ENCODE measurements at regions not wholly inside any gene's neighbourhood (a gene's known extent, or its start where the extent isn't known, plus 50 kb on each side); places are given as distances from the start of the nearest gene placed in this dataset.

GRCh38 chr4:65976287-65976686 is 306.0 kb upstream of the EPHA5 start:
- no peak for DNase-seq

DNA sequence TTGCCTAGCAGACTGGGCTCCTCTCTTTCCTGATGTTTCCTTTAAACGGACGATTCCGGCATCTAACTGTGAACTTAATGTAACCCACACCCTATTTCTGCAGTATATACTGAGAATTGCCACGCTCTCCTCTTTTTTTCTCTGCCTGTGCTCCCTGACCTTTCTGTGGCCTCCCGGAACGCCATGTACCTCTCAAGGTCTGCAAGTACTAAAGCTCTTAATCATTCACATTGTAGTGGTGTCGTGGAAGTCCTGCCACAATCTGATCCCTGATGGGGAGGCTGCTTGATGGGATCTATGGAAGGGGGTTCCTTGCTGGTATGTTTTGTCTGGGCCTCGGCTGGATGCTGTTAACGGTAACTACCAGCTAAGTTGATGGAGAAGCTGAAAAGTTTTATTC is 302.9 kb upstream of the EPHA5 start:
- DNase-seq = no peak

- no peak for DNase-seq
Measured at GRCh38 chr4:65971686-65972085, 301.4 kb upstream of the EPHA5 start.

- no peak for DNase-seq
Measured at GRCh38 chr4:65968831-65969558, 298.7 kb upstream of the EPHA5 start.

GRCh38 chr4:65960751-65961150 is 290.5 kb upstream of the EPHA5 start:
- no peak for DNase-seq

- no peak for DNase-seq
Measured at GRCh38 chr4:65954416-65954815, 284.1 kb upstream of the EPHA5 start.

DNA sequence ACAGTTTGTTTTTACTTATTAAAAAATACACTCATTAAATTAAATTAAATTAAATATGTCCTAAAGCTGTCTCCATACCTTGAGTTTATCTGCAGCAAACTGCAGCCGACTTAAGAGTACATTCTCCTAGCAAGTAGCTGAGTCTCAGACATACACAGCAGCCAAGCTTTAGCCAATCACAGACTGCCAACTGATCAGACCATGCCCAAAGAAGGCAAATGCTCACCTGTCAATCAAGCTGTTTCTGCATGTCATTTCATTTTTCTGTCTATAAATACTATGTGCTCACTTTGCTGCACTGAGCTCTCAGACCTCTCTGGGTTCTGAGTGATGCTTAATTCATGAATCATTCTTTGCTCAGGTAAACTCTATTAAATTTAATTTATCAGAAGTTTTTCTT is 280.9 kb upstream of the EPHA5 start:
- no peak for DNase-seq

- DNase-seq = no peak
Measured at GRCh38 chr4:65943076-65943475, 272.8 kb upstream of the EPHA5 start.

DNA sequence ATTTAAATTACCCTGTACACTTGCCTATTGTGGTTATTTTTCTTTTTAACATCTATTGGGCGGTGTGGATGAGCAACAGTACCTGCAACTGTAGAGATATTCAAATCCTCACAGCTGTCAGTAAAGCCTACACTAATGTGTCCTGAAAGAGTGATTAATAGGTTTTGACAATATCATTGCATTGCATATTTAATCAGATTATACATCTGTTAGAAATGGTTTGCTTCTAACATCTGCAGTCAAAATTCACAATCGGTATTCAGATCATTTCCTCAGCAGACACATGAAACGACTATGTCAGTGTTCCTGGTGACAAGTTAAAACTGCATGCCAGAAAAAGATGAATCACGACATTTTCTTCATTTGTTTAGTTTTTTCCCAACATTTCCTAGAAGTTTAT is 254.6 kb upstream of the EPHA5 start:
- no peak for DNase-seq

- DNase-seq = no peak
Measured at GRCh38 chr4:65923616-65924015, 253.3 kb upstream of the EPHA5 start.

DNA sequence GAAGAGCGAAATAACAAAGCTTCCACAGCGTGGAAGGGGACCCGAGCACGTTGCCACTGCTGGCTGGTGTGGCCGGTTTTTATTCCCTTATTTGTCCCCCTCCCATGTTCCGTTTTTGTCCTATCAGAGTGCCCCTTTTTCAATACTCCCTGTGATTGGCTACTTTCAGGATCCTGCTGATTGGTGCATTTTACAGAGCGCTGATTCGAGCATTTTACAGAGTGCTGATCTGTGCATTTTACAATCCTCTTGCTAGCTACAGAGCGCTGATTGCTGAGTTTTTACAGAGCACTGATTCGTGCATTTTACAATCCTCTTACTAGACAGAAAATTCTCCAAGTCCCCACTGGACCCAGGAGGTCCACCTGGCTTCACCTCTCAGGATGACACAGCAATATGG is 250.9 kb upstream of the EPHA5 start:
- no peak for DNase-seq

- DNase-seq = no peak
Measured at GRCh38 chr4:65918872-65919271, 248.6 kb upstream of the EPHA5 start.

- DNase-seq = no peak
Measured at GRCh38 chr4:65918212-65918611, 247.9 kb upstream of the EPHA5 start.

DNA sequence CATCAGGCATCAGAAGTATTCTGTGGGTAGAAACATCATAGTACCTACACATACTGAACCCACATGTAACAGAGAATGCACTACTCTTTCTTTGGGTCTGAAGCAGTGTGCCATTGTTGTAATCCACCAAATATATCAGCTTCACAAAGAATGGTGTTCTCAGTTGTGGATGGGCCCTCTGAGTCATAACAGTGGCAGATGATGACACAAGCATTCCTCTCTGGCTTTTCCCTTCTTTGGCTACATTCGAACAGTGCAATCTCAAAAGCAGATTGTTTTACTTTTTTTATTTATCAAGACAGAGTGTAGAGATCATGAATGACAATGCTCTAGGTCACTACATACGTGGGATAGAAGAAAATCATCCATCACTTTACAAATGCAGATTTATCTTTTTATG is 247.2 kb upstream of the EPHA5 start:
- no peak for DNase-seq

DNA sequence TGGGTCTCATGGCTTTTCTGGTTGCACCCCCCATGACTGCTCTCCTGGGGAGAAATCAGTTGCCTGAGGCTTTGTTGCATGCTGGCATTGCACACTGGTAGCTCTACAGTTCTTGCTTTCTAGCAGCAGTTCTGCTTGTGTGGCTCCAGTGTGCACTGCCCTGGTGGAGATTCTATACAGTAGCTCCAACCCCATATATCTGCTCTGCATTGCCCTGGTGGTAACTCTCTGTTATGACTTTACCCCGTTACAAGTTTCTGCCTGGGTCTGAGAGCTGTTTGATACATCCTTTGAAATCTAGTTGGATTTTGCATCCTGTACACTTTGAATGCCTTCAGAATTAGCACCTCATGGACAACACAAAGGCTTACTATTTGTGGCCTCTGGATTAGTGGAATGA is 241.4 kb upstream of the EPHA5 start:
- no peak for DNase-seq

- no peak for DNase-seq
Measured at GRCh38 chr4:65893957-65894755, 223.9 kb upstream of the EPHA5 start.

DNA sequence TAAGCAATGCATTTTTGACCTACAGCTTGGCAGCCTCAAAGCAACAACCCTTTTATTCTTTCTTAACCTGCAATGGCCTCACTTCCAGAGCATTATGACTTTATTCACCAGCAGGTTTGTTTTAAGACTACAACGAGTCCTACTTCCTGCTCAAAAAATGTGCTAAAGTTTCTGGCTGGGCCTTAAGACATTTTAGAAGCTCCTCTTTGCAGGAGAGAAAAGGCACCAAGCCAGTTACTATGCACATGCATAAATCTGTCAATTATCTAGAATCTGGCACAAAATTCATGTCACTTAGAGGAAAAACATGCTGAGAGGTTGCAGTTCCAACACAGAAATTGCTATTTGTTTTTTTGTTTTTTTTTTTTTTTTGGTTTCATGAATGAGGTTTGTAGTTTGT is 223.0 kb upstream of the EPHA5 start:
- DNase-seq = no peak

- DNase-seq = no peak
Measured at GRCh38 chr4:65880594-65880993, 210.3 kb upstream of the EPHA5 start.

GRCh38 chr4:65868096-65868824 is 198.0 kb upstream of the EPHA5 start:
- no peak for DNase-seq

DNA sequence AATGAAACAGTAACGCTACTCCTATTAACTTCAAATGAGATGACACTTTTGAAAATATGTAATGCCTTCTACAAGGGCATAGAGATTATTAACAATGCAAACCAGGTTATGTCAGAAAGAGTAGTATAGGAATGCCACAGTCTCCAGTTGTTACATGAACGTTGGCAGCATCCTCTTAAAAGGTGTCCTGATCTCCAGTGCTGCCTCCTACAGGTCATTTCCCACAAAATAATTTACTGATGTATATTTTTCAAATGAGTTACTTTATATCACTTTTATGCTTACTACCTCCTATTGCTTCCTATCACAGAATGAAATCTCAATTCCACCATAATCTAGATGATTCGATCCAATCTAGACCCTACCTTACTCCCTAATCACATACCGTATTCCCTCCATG is 195.2 kb upstream of the EPHA5 start:
- no peak for DNase-seq

GRCh38 chr4:65861993-65862392 is 191.7 kb upstream of the EPHA5 start:
- no peak for DNase-seq

DNA sequence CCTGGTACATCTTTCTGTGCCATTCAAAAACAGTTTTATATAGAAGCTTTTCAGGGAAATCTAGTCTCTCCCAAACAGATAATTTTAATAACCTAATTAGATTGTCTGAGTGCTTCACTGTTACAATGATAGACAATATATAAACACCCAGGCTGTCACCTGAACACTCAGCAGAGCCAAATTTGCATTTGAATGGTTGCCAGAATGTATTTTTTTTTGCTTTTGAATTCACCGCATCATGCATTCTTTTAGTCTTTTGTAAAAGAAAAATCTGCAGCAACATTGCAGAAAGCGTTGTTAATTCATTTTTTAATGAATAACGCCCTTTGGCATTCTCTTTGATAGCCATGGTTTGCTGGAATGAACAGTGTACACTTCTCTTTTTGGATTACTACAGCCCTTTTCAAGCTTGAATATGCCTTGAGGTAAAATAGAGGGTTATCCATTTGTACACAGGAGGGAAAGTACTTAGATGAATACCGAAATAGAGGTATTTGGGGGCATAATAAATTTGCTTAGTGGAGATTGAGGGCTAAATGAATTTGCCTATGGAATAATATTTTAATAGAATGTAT is 175.0 kb upstream of the EPHA5 start:
- no peak for DNase-seq

- no peak for DNase-seq
Measured at GRCh38 chr4:65839164-65839931, 169.1 kb upstream of the EPHA5 start.
